HL-60/S4 treated with retinoic acid at 250 ng/mL for 4 days and 3 days (cell line): ENCODE measurements at regions not wholly inside any gene's neighbourhood (a gene's known extent, or its start where the extent isn't known, plus 50 kb on each side); places are given as distances from the start of the nearest gene placed in this dataset.
"Not testable (repeated sequence)": the region's sequence is repeated elsewhere in the genome, so short reads cannot be mapped to it uniquely, and the experiment has no call there.

ENCODE experiments used
- in situ Hi-C: fragments of 300-500 bp; cut with MboI; formaldehyde crosslinking; loops from 2 replicates; pipeline ENCODE4 v1.7.0; 2022; ENCODE audit warnings: low sequenced_read_pairs

GRCh38 chr5:15344954-15345353 is 155.0 kb upstream of the FBXL7 start:
- in situ Hi-C loops: no loop called here

GRCh38 chr5:15338546-15338945 is 161.4 kb upstream of the FBXL7 start:
- in situ Hi-C loops: no loop called here

- in situ Hi-C loops: no loop called here
Observed at GRCh38 chr5:15334551-15335266, 165.3 kb upstream of the FBXL7 start.

- in situ Hi-C loops: no loop called here
Observed at GRCh38 chr5:15333091-15333490, 166.9 kb upstream of the FBXL7 start.

- in situ Hi-C loops: no loop called here
Observed at GRCh38 chr5:15326932-15327331, 173.0 kb upstream of the FBXL7 start.

GRCh38 chr5:15326471-15326870 is 173.5 kb upstream of the FBXL7 start:
- in situ Hi-C loops: no loop called here

- in situ Hi-C loops: no loop called here
Observed at GRCh38 chr5:15322421-15322820, 177.6 kb upstream of the FBXL7 start.

- in situ Hi-C loops: no loop called here
Observed at GRCh38 chr5:15321776-15322175, 178.2 kb upstream of the FBXL7 start.

GRCh38 chr5:15320871-15321270 is 179.1 kb upstream of the FBXL7 start:
- in situ Hi-C loops: no loop called here

- in situ Hi-C loops: no loop called here
Observed at GRCh38 chr5:15304914-15305834, 194.8 kb upstream of the FBXL7 start.

- in situ Hi-C loops: no loop called here
Observed at GRCh38 chr5:15304066-15304731, 195.8 kb upstream of the FBXL7 start.

GRCh38 chr5:15300141-15300540 is 199.8 kb upstream of the FBXL7 start:
- in situ Hi-C loops: no loop called here

GRCh38 chr5:15290953-15291352 is 209.0 kb upstream of the FBXL7 start:
- in situ Hi-C loops: no loop called here

GRCh38 chr5:15286650-15287049 is 213.3 kb upstream of the FBXL7 start:
- in situ Hi-C loops: no loop called here

GRCh38 chr5:15285901-15286583 is 213.9 kb upstream of the FBXL7 start:
- in situ Hi-C loops: no loop called here

GRCh38 chr5:15284706-15285105 is 215.3 kb upstream of the FBXL7 start:
- in situ Hi-C loops: no loop called here

- in situ Hi-C loops: no loop called here
Observed at GRCh38 chr5:15283076-15283475, 216.9 kb upstream of the FBXL7 start.

GRCh38 chr5:15282611-15283010 is 217.4 kb upstream of the FBXL7 start:
- in situ Hi-C loops: no loop called here

GRCh38 chr5:15271596-15271995 is 228.4 kb upstream of the FBXL7 start:
- in situ Hi-C loops: not testable (repeated sequence)

GRCh38 chr5:15267966-15268365 is 232.0 kb upstream of the FBXL7 start:
- in situ Hi-C loops: no loop called here

GRCh38 chr5:15266841-15267240 is 233.1 kb upstream of the FBXL7 start:
- in situ Hi-C loops: no loop called here
